ENCODE measurements at regions not wholly inside any gene's neighbourhood (a gene's known extent, or its start where the extent isn't known, plus 50 kb on each side); places are given as distances from the start of the nearest gene placed in this dataset.
"Not testable (repeated sequence)": the region's sequence is repeated elsewhere in the genome, so short reads cannot be mapped to it uniquely, and the experiment has no call there.

DNA sequence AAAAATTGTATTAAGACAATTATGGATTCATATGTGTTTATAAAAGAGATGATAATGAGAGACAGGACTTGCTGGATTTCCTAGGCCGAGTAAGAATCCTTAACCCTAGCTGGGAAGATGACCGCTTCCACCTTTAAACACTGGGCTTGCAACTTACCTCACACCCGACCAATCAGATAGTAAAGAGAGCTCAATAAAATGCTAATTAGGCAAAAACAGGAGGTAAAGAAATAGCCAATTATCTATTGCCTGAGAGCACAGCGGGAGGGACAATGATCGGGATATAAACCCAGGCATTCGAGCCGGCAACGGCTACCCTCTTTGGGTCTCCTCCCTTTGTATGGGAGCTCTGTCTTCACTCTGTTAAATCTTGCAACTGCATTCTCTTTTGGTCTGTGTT is 77.3 kb upstream of the ETV1 start:
- H3K4me3 ChIP-seq (ENCODE audit: control insufficient read depth in 1 of 7, extremely low read depth in 1 of 7, insufficient read depth in 4 of 7, low read depth in 2 of 7, low read length in 6 of 7); H3K27me3 ChIP-seq (replicated peaks in 2 of 5; ENCODE audit: control insufficient read depth in 4 of 5, insufficient read depth in 5 of 5, low read length in 4 of 5); DNase-seq; CTCF ChIA-PET; H3K9me3 ChIP-seq (ENCODE audit: control extremely low read depth in 1 of 5, control insufficient read depth in 4 of 5, insufficient read depth in 2 of 5, low read depth in 1 of 5, low read length in 4 of 5); POLR2A ChIA-PET; H3K4me1 ChIP-seq (ENCODE audit: control extremely low read depth in 1 of 4, control insufficient read depth in 4 of 4, insufficient read depth in 4 of 4, low read length in 3 of 4); H3K27ac ChIP-seq (ENCODE audit: insufficient read depth in 1 of 2, low read depth in 1 of 2, low read length in 2 of 2, poor library complexity in 1 of 2, severe bottlenecking in 2 of 2); H3K36me3 ChIP-seq (ENCODE audit: control insufficient read depth in 4 of 4, insufficient read depth in 4 of 4, low read length in 3 of 4): not testable (repeated sequence)
- 86% methylated on average over 3 of the region's 8 CpGs for WGBS (ENCODE audit: insufficient coverage)

DNA sequence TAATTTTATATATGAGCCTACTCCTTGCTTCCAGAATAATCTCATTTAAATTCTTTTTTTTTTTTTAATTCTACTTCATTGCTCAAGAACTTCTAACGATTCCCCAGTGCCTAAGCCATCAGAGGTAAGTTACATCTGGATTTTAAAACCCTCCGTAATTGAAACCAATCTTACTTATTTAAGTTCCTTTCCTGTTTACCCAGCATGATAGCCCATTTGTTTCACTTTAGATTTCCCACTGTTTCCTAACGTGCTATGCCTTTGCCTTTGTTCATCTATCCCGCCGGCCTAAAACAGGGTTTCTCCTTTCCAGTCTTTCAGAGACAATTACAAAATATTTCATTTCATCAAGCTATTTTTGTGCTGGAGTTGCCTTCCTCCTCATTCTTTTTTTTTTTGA is 75.8 kb upstream of the ETV1 start:
- CTCF ChIA-PET: no interaction called here
- POLR2A ChIA-PET: no interaction called here
- DNase-seq: no peak
- H3K4me3 ChIP-seq (ENCODE audit: control insufficient read depth in 1 of 7, extremely low read depth in 1 of 7, insufficient read depth in 4 of 7, low read depth in 2 of 7, low read length in 6 of 7): no peak overlapping the region
- peaks cover 0 to 4% (median 0%) of the 10 kb centered on the region in 4 experiments for H3K4me1 ChIP-seq (ENCODE audit: control extremely low read depth in 1 of 4, control insufficient read depth in 4 of 4, insufficient read depth in 4 of 4, low read length in 3 of 4)
- no peak overlapping the region for H3K27ac ChIP-seq (ENCODE audit: insufficient read depth in 1 of 2, low read depth in 1 of 2, low read length in 2 of 2, poor library complexity in 1 of 2, severe bottlenecking in 2 of 2)
- 91% methylated on average over 5 of the region's 5 CpGs for WGBS (ENCODE audit: insufficient coverage)
- no peaks in the 10 kb centered on the region for H3K27me3 ChIP-seq (replicated peaks in 2 of 5; ENCODE audit: control insufficient read depth in 4 of 5, insufficient read depth in 5 of 5, low read length in 4 of 5)
- no peaks in the 10 kb centered on the region for H3K9me3 ChIP-seq (ENCODE audit: control extremely low read depth in 1 of 5, control insufficient read depth in 4 of 5, insufficient read depth in 2 of 5, low read depth in 1 of 5, low read length in 4 of 5)
- no peaks in the 10 kb centered on the region for H3K36me3 ChIP-seq (ENCODE audit: control insufficient read depth in 4 of 4, insufficient read depth in 4 of 4, low read length in 3 of 4)

DNA sequence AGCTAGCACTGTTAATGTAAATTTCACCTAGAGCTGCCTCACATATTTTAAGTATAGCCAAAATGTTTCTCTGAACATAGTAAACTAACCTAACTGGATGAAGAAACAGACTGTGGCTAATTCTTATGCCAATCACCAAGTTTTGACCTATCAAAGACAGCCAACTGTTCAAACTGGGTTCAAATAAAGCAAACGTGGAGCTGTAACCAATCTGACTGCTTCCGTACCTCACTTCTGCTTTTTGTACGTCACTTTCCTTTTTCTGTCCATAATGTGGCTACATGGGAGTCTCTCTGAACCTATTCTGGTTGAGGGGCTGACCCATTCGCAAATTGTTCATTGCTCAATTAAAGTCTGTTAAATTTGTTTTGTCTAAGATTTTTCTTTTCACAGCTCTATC is 66.3 kb upstream of the ETV1 start:
- WGBS (ENCODE audit: insufficient coverage): 66% methylated on average over 3 of the region's 4 CpGs
- ChIA-PET CTCF (interaction anchor here (1.0 kb wide), 1 partner anchor 18 kb away, joined by 4 read pairs; no protein-coding TSS in a partner anchor), POLR2A (no interaction called here)
- no peak overlapping the region for H3K27ac ChIP-seq (ENCODE audit: insufficient read depth in 1 of 2, low read depth in 1 of 2, low read length in 2 of 2, poor library complexity in 1 of 2, severe bottlenecking in 2 of 2)
- H3K4me3 ChIP-seq (ENCODE audit: control insufficient read depth in 1 of 7, extremely low read depth in 1 of 7, insufficient read depth in 4 of 7, low read depth in 2 of 7, low read length in 6 of 7): no peak overlapping the region
- no peaks in the 10 kb centered on the region for H3K27me3 ChIP-seq (replicated peaks in 2 of 5; ENCODE audit: control insufficient read depth in 4 of 5, insufficient read depth in 5 of 5, low read length in 4 of 5)
- no peak for DNase-seq
- no peaks in the 10 kb centered on the region for H3K4me1 ChIP-seq (ENCODE audit: control extremely low read depth in 1 of 4, control insufficient read depth in 4 of 4, insufficient read depth in 4 of 4, low read length in 3 of 4)
- no peaks in the 10 kb centered on the region for H3K36me3 ChIP-seq (ENCODE audit: control insufficient read depth in 4 of 4, insufficient read depth in 4 of 4, low read length in 3 of 4)
- H3K9me3 ChIP-seq (ENCODE audit: control extremely low read depth in 1 of 5, control insufficient read depth in 4 of 5, insufficient read depth in 2 of 5, low read depth in 1 of 5, low read length in 4 of 5): no peaks in the 10 kb centered on the region

DNA sequence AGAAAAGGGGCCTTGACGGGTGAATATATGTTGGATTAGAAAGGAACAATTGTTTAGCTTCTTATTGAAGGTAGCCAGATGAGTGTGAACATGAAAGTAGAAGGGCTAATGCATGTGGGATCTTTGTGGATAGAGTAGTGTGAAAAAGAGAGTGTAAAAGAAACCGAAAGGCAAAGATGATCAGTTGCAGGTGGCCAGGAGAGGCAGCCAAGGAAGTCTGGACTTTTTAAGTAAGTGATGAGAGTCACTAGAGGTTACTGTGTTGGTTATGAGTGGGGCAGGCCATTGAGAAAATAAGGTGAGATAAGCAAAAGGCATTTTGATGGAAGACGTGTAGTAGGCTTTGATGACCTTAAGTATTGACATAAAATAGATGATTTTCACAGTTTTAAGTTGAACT is 64.7 kb upstream of the ETV1 start:
- DNase-seq: no peak
- H3K36me3 ChIP-seq (ENCODE audit: control insufficient read depth in 4 of 4, insufficient read depth in 4 of 4, low read length in 3 of 4): no peaks in the 10 kb centered on the region
- no peaks in the 10 kb centered on the region for H3K27me3 ChIP-seq (replicated peaks in 2 of 5; ENCODE audit: control insufficient read depth in 4 of 5, insufficient read depth in 5 of 5, low read length in 4 of 5)
- no peak overlapping the region for H3K4me3 ChIP-seq (ENCODE audit: control insufficient read depth in 1 of 7, extremely low read depth in 1 of 7, insufficient read depth in 4 of 7, low read depth in 2 of 7, low read length in 6 of 7)
- CTCF ChIA-PET: no interaction called here
- 100% methylated on average over 1 of the region's 3 CpGs for WGBS (ENCODE audit: insufficient coverage)
- H3K4me1 ChIP-seq (ENCODE audit: control extremely low read depth in 1 of 4, control insufficient read depth in 4 of 4, insufficient read depth in 4 of 4, low read length in 3 of 4): no peaks in the 10 kb centered on the region
- H3K9me3 ChIP-seq (ENCODE audit: control extremely low read depth in 1 of 5, control insufficient read depth in 4 of 5, insufficient read depth in 2 of 5, low read depth in 1 of 5, low read length in 4 of 5): peaks cover 0 to 5% (median 0%) of the 10 kb centered on the region in 5 experiments
- H3K27ac ChIP-seq (ENCODE audit: insufficient read depth in 1 of 2, low read depth in 1 of 2, low read length in 2 of 2, poor library complexity in 1 of 2, severe bottlenecking in 2 of 2): no peak overlapping the region
- POLR2A ChIA-PET: no interaction called here

DNA sequence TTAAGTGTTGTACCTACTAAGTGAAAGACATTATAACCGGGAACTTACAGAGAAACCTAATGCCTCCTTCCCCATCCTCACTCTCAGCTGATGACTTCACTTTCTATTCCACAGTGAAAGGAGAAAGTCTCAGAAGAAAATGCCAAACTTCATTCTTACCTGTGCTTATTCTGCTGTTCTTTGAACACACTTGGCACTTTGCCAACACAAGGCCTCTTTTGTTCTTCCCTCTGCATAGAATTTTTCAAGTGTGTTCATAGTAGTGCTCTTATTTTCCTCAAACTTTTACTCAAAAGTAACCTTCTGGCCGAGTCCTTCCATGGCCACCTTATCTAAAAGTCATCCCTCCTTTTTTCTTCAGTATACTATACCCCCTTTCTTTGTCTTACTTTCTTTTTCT is 59.4 kb upstream of the ETV1 start:
- ChIA-PET POLR2A (no interaction called here), CTCF (no interaction called here)
- Histone ChIP-seq H3K4me1 (ENCODE audit: control extremely low read depth in 1 of 4, control insufficient read depth in 4 of 4, insufficient read depth in 4 of 4, low read length in 3 of 4) (no peaks in the 10 kb centered on the region), H3K4me3 (ENCODE audit: control insufficient read depth in 1 of 7, extremely low read depth in 1 of 7, insufficient read depth in 4 of 7, low read depth in 2 of 7, low read length in 6 of 7) (no peak overlapping the region), H3K9me3 (ENCODE audit: control extremely low read depth in 1 of 5, control insufficient read depth in 4 of 5, insufficient read depth in 2 of 5, low read depth in 1 of 5, low read length in 4 of 5) (peaks cover 0 to 10% (median 2%) of the 10 kb centered on the region in 5 experiments), H3K27me3 (replicated peaks in 2 of 5; ENCODE audit: control insufficient read depth in 4 of 5, insufficient read depth in 5 of 5, low read length in 4 of 5) (no peaks in the 10 kb centered on the region), H3K27ac (ENCODE audit: insufficient read depth in 1 of 2, low read depth in 1 of 2, low read length in 2 of 2, poor library complexity in 1 of 2, severe bottlenecking in 2 of 2) (no peak overlapping the region), H3K36me3 (ENCODE audit: control insufficient read depth in 4 of 4, insufficient read depth in 4 of 4, low read length in 3 of 4) (no peaks in the 10 kb centered on the region)
- DNase-seq: no peak
- 100% methylated on average over 1 of the region's 2 CpGs for WGBS (ENCODE audit: insufficient coverage)

DNA sequence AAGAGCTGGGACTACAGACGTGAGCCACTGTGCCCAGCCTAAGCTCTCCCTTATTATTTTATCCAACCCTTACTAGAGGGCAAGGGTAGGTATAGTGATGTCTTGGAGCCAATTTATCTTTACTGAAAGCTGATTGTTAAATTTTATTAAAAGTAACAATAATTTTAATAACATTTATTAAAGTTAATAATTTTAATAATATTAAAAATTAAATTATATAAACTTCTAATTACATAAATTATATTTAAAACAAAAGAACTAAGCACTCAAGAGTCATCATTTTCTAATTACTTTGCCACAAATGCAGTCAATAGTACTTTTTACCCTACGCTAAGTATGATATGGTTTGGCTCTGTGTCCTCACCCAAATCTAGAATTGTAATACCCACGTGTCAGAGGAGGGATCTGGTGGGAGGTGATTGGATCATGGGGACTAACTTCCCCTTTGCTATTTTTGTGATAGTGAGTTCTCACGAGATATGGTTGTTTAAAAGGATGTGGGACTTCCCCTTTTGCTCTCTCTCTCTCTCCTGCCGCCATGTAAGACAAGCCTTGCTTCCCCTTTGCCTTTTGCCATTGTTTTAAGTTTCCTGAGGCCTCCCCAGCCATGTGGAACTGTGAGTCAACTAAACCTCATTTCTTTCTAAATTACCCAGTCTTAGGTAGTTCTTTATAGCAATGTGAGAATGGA is 58.4 kb upstream of the ETV1 start:
- peak overlapping the region in 1 of 7 experiments; percentile 8 for H3K4me3 ChIP-seq (ENCODE audit: control insufficient read depth in 1 of 7, extremely low read depth in 1 of 7, insufficient read depth in 4 of 7, low read depth in 2 of 7, low read length in 6 of 7)
- no CpG with 5 or more reads among the region's 5 CpGs for WGBS (ENCODE audit: insufficient coverage)
- H3K4me1 ChIP-seq (ENCODE audit: control extremely low read depth in 1 of 4, control insufficient read depth in 4 of 4, insufficient read depth in 4 of 4, low read length in 3 of 4): no peaks in the 10 kb centered on the region
- no peaks in the 10 kb centered on the region for H3K27me3 ChIP-seq (replicated peaks in 2 of 5; ENCODE audit: control insufficient read depth in 4 of 5, insufficient read depth in 5 of 5, low read length in 4 of 5)
- ChIA-PET CTCF (no interaction called here), POLR2A (no interaction called here)
- H3K27ac ChIP-seq (ENCODE audit: insufficient read depth in 1 of 2, low read depth in 1 of 2, low read length in 2 of 2, poor library complexity in 1 of 2, severe bottlenecking in 2 of 2): no peak overlapping the region
- DNase-seq: peak; percentile 26 to 83 (median 73)
- peaks cover 0 to 10% (median 2%) of the 10 kb centered on the region in 5 experiments for H3K9me3 ChIP-seq (ENCODE audit: control extremely low read depth in 1 of 5, control insufficient read depth in 4 of 5, insufficient read depth in 2 of 5, low read depth in 1 of 5, low read length in 4 of 5)
- H3K36me3 ChIP-seq (ENCODE audit: control insufficient read depth in 4 of 4, insufficient read depth in 4 of 4, low read length in 3 of 4): no peaks in the 10 kb centered on the region

DNA sequence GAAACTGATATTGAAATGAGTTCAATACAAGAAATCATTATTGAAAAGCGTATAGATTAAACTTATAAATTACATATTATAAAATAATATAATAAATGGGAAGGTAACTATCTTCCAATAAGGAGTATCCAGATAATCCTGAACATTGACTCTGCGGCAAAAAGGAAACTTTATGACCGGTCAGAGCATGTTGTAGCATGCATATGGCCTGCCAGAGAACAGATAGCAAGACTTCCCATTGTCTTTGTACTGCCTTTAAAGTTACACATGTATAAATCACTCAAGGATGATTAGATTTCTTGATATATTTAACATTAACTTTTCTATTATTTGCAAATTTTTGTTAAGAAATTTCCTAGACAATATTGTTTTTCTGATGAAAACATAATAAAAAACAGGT is 56.2 kb upstream of the ETV1 start:
- Histone ChIP-seq H3K4me3 (ENCODE audit: control insufficient read depth in 1 of 7, extremely low read depth in 1 of 7, insufficient read depth in 4 of 7, low read depth in 2 of 7, low read length in 6 of 7) (no peak overlapping the region), H3K27ac (ENCODE audit: insufficient read depth in 1 of 2, low read depth in 1 of 2, low read length in 2 of 2, poor library complexity in 1 of 2, severe bottlenecking in 2 of 2) (no peak overlapping the region), H3K36me3 (ENCODE audit: control insufficient read depth in 4 of 4, insufficient read depth in 4 of 4, low read length in 3 of 4) (no peaks in the 10 kb centered on the region), H3K4me1 (ENCODE audit: control extremely low read depth in 1 of 4, control insufficient read depth in 4 of 4, insufficient read depth in 4 of 4, low read length in 3 of 4) (no peaks in the 10 kb centered on the region), H3K9me3 (ENCODE audit: control extremely low read depth in 1 of 5, control insufficient read depth in 4 of 5, insufficient read depth in 2 of 5, low read depth in 1 of 5, low read length in 4 of 5) (peaks cover 0 to 10% (median 2%) of the 10 kb centered on the region in 5 experiments), H3K27me3 (replicated peaks in 2 of 5; ENCODE audit: control insufficient read depth in 4 of 5, insufficient read depth in 5 of 5, low read length in 4 of 5) (no peaks in the 10 kb centered on the region)
- ChIA-PET CTCF (no interaction called here), POLR2A (no interaction called here)
- WGBS (ENCODE audit: insufficient coverage): no CpG with 5 or more reads among the region's 3 CpGs
- DNase-seq: no peak

All from common myeloid progenitor, CD34-positive (primary cell).